CD14-positive monocyte (primary cell): ENCODE measurements at regions not wholly inside any gene's neighbourhood (a gene's known extent, or its start where the extent isn't known, plus 50 kb on each side); places are given as distances from the start of the nearest gene placed in this dataset.

Experiments
- DNase-seq, 3 donors: peaks; one replicate each; pipeline ENCODE4 v3.0.0-alpha.2; 2011 to 2022
- H2AFZ ChIP-seq: 2 replicates; pipeline ENCODE4 v1.6.0; 2012; ENCODE audit warnings: mild to moderate bottlenecking, low read depth, low read length, inconsistent platforms; ENCODE audit not compliant: insufficient read depth, poor library complexity, severe bottlenecking
- H3K27ac ChIP-seq, 2 donors: 1 replicate in 1 of 2; 2 replicates in 1 of 2; pipeline ENCODE4 v1.5.1; 2012 to 2013; ENCODE audit warnings: low read length in 2 of 2, control low read depth in 1 of 2, inconsistent platforms in 1 of 2, low read depth in 1 of 2, mild to moderate bottlenecking in 1 of 2
- H3K27me3 ChIP-seq, 2 donors: one replicate each; pipeline versions ENCODE4 v1.6.0 to v1.6.1; 2011 to 2013; ENCODE audit warnings: low read length in 2 of 2; ENCODE audit not compliant: control insufficient read depth in 2 of 2, insufficient read depth in 2 of 2
- H3K36me3 ChIP-seq, 2 donors: replicated peaks in 1 of 2; 1 replicate in 1 of 2; 2 replicates in 1 of 2; pipeline versions ENCODE4 v1.5.1 to v1.6.1; 2012 to 2013; ENCODE audit warnings: low read length in 2 of 2, control low read depth in 1 of 2, inconsistent platforms in 1 of 2, mild to moderate bottlenecking in 1 of 2; ENCODE audit not compliant: insufficient read depth in 2 of 2, control insufficient read depth in 1 of 2
- H3K4me1 ChIP-seq, 2 donors: 1 replicate in 1 of 2; 2 replicates in 1 of 2; pipeline versions ENCODE4 v1.5.1 to v1.6.1; 2012 to 2013; ENCODE audit warnings: low read length in 2 of 2, control low read depth in 1 of 2, inconsistent platforms in 1 of 2, mild to moderate bottlenecking in 1 of 2, moderate library complexity in 1 of 2; ENCODE audit not compliant: insufficient read depth in 2 of 2, control insufficient read depth in 1 of 2
- H3K4me2 ChIP-seq: replicated peaks from 2 replicates; pipeline ENCODE3; 2012; ENCODE audit warnings: low read length, moderate library complexity, mild to moderate bottlenecking; ENCODE audit not compliant: poor library complexity, severe bottlenecking; ENCODE audit errors: extremely low read depth
- H3K4me3 ChIP-seq, 3 experiments: fragments of 200-600 bp in 1 of 3; sonication (generic) in 1 of 3; replicated peaks in 1 of 3; 1 replicate in 2 of 3; 2 replicates in 1 of 3; pipeline ENCODE4 v1.5.1; 2011 to 2013; ENCODE audit warnings: low read length in 3 of 3, mild to moderate bottlenecking in 3 of 3, control low read depth in 2 of 3, low read depth in 2 of 3, inconsistent platforms in 1 of 3, moderate library complexity in 1 of 3
- H3K79me2 ChIP-seq: 2 replicates; pipeline ENCODE4 v1.6.0; 2012; ENCODE audit warnings: mild to moderate bottlenecking, control low read depth, inconsistent platforms, low read length, moderate library complexity; ENCODE audit not compliant: insufficient read depth
- H3K9ac ChIP-seq: 2 replicates; pipeline ENCODE4 v1.6.0; 2017; ENCODE audit warnings: low read length, mild to moderate bottlenecking; ENCODE audit not compliant: insufficient read depth, poor library complexity, severe bottlenecking
- H3K9me3 ChIP-seq, 2 donors: replicated peaks in 1 of 2; 1 replicate in 1 of 2; 2 replicates in 1 of 2; pipeline versions ENCODE4 v1.5.1 to v1.6.1; 2012 to 2013; ENCODE audit warnings: low read length in 2 of 2, control low read depth in 1 of 2; ENCODE audit not compliant: control insufficient read depth in 1 of 2, insufficient read depth in 1 of 2
- H4K20me1 ChIP-seq: 2 replicates; pipeline ENCODE4 v1.6.0; 2012; ENCODE audit warnings: mild to moderate bottlenecking, low read length, control low read depth, moderate library complexity; ENCODE audit not compliant: insufficient read depth
- H3K27ac Mint-ChIP-seq, 7 donors: one replicate each; pipeline ENCODE4 v1.8.0; 2020; ENCODE audit warnings: mild to moderate bottlenecking in 7 of 7, mixed read lengths in 7 of 7, moderate library complexity in 6 of 7, inconsistent platforms in 2 of 7
- H3K27me3 Mint-ChIP-seq, 3 donors: one replicate each; pipeline ENCODE4 v1.8.0; 2021 to 2022; ENCODE audit warnings: low read depth in 3 of 3, mild to moderate bottlenecking in 3 of 3, mixed read lengths in 3 of 3, moderate library complexity in 3 of 3, inconsistent platforms in 1 of 3
- H3K36me3 Mint-ChIP-seq, 2 donors: one replicate each; pipeline ENCODE4 v1.8.0; 2020; ENCODE audit warnings: mixed read lengths in 2 of 2, inconsistent platforms in 1 of 2, mild to moderate bottlenecking in 1 of 2
- H3K4me1 Mint-ChIP-seq: one replicate; pipeline ENCODE4 v1.8.0; 2020; ENCODE audit warnings: mild to moderate bottlenecking, mixed read lengths
- H3K4me3 Mint-ChIP-seq, 2 donors: one replicate each; pipeline ENCODE4 v1.8.0; 2020; ENCODE audit warnings: mild to moderate bottlenecking in 2 of 2, mixed read lengths in 2 of 2, moderate library complexity in 1 of 2
- H3K9me3 Mint-ChIP-seq, 7 donors: one replicate each; pipeline ENCODE4 v1.8.0; 2020 to 2022; ENCODE audit warnings: mixed read lengths in 7 of 7, mild to moderate bottlenecking in 6 of 7, moderate library complexity in 6 of 7, inconsistent platforms in 2 of 7
- CTCF ChIP-seq: fragments of 200-600 bp; IDR thresholded peaks from one replicate; pipeline ENCODE4 v1.8.0; 2022; ENCODE audit warnings: antibody characterized with exemption, mild to moderate bottlenecking
- WGBS: methylation state at CpG from one replicate; pipeline ENCODE4 v1.1.5; 2013; ENCODE audit warnings: missing lambda C conversion rate; ENCODE audit not compliant: insufficient coverage; 5-methylcytosine and 5-hydroxymethylcytosine counted together
- intact Hi-C, 2 donors: fragments of 100-400 bp; cut with micrococcal nuclease; formaldehyde crosslinking; loops; one replicate each; pipeline versions ENCODE4 v1.15.0 to v1.15.1; 2023

- Mint-ChIP-seq H3K36me3 (no peaks in the 10 kb centered on the region), H3K4me3 (no peak overlapping the region), H3K4me1 (no peaks in the 10 kb centered on the region), H3K27me3 (peaks cover 0 to 1% (median 0%) of the 10 kb centered on the region in 3 donors), H3K9me3 (peaks cover 0 to 2% (median 0%) of the 10 kb centered on the region in 7 donors), H3K27ac (no peak overlapping the region)
- H2AFZ ChIP-seq: no peak overlapping the region
- no peaks in the 10 kb centered on the region for H3K9me3 ChIP-seq
- no peaks in the 10 kb centered on the region for H3K36me3 ChIP-seq
- no peaks in the 10 kb centered on the region for H3K4me1 ChIP-seq
- no peak overlapping the region for H3K9ac ChIP-seq
- no peaks in the 10 kb centered on the region for H3K79me2 ChIP-seq
- TF ChIP-seq CTCF: no peak
- intact Hi-C loops: no loop called here
- 53% methylated on average over 2 of the region's 2 CpGs for WGBS
- H4K20me1 ChIP-seq: no peaks in the 10 kb centered on the region
- no peak overlapping the region for H3K27ac ChIP-seq
- H3K27me3 ChIP-seq: no peaks in the 10 kb centered on the region
- no peak overlapping the region for H3K4me2 ChIP-seq
- DNase-seq: no peak
- H3K4me3 ChIP-seq: no peak overlapping the region
Observed at GRCh38 chr11:80315200-80315599, 874.4 kb upstream of the TENM4 start.

- no peaks in the 10 kb centered on the region for H3K4me1 Mint-ChIP-seq
- intact Hi-C loops: no loop called here
- H3K9me3 Mint-ChIP-seq: peaks cover 0 to 8% (median 5%) of the 10 kb centered on the region in 7 donors
Observed at GRCh38 chr11:80309301-80309700, 868.5 kb upstream of the TENM4 start.

More at GRCh38 chr11:80309301-80309700, 868.5 kb upstream of the TENM4 start:
- Histone ChIP-seq H3K9me3 (peaks cover 0 to 3% of the 10 kb centered on the region in 2 donors), H3K4me1 (no peaks in the 10 kb centered on the region), H3K27ac (no peak overlapping the region), H2AFZ (no peak overlapping the region), H3K4me3 (no peak overlapping the region), H3K9ac (no peak overlapping the region), H3K36me3 (no peaks in the 10 kb centered on the region), H4K20me1 (no peaks in the 10 kb centered on the region), H3K4me2 (no peak overlapping the region), H3K79me2 (no peaks in the 10 kb centered on the region), H3K27me3 (no peaks in the 10 kb centered on the region)
- Mint-ChIP-seq H3K4me3 (no peak overlapping the region), H3K27ac (no peak overlapping the region), H3K27me3 (peaks cover 0 to 1% (median 0%) of the 10 kb centered on the region in 3 donors), H3K36me3 (no peaks in the 10 kb centered on the region)
- no peak for TF ChIP-seq CTCF
- no peak for DNase-seq
